ENCODE measurements at regions not wholly inside any gene's neighbourhood (a gene's known extent, or its start where the extent isn't known, plus 50 kb on each side); places are given as distances from the start of the nearest gene placed in this dataset.

DNA sequence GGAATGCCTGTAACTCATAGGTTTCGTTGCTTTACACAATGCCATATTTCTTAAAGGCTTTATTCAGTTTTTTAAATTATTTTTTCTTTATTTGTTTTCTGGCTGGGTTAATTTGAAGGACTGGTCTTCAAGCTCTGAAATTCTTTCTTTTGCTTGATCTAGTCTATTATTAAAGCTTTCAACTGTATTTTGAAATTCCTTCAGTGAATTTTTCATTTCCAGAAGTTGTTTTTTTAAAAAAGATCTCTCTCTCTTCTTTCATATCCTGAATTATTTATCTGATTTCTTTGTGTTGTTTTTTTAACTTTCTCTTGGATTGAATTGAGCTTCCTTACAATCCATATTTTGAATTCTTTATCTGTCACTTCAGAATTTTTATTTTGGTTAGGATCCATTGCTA lies 239.9 kb upstream of the CTAGE1 start:
- H3K9me3 ChIP-seq (ENCODE audit: control insufficient read depth, insufficient read depth, low read length) = peaks cover 3% of the 10 kb centered on the region
- H3K4me1 ChIP-seq (ENCODE audit: insufficient read depth, low read length) = no peaks in the 10 kb centered on the region
- H3K9ac ChIP-seq (ENCODE audit: low read depth, low read length) = no peak overlapping the region
- H3K36me3 ChIP-seq (ENCODE audit: insufficient read depth, low read length) = no peaks in the 10 kb centered on the region

DNA sequence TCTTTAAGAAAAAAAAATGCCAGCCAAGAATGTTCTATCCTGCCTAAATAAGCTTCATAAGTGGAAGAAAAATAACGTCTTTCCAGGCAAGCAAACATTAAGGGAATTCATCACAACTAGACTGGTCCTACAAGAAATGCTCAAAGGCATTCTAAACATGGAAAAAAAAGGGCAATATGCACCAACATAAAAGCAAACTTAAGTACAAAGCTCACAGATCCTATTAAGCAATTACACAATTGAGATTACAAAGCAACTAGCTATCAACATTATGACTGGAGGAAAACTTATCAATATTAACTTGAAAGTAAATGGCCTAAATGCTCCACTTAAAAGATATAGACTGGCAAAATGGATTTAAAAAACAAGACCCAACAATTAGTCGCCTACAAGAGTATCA lies 240.6 kb upstream of the CTAGE1 start:
- H3K4me1 ChIP-seq (ENCODE audit: insufficient read depth, low read length) = no peaks in the 10 kb centered on the region
- H3K9ac ChIP-seq (ENCODE audit: low read depth, low read length) = no peak overlapping the region
- H3K36me3 ChIP-seq (ENCODE audit: insufficient read depth, low read length) = no peaks in the 10 kb centered on the region
- H3K9me3 ChIP-seq (ENCODE audit: control insufficient read depth, insufficient read depth, low read length) = peaks cover 3% of the 10 kb centered on the region; the same call in 1 of the 2 replicates

DNA sequence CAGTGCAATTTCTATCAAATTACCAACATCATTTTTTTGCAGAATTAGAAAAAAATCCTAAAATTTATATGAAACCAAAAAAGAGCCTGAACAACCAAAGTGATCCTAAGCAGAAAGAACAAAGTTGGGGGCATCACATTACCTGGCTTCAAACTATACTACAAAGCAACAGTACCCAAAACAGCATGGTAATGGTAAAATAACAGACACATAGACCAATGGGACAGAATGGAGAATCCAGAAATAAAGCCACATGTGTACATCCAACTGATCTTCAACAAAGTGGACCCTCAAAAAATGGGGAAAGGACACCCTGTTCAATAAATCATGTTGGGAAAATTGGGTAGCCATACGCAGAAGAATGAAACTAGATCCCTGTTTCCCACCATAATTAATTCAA lies 245.7 kb upstream of the CTAGE1 start:
- no peaks in the 10 kb centered on the region for H3K36me3 ChIP-seq (ENCODE audit: insufficient read depth, low read length)
- H3K9me3 ChIP-seq (ENCODE audit: control insufficient read depth, insufficient read depth, low read length) = no peaks in the 10 kb centered on the region
- no peak overlapping the region for H3K9ac ChIP-seq (ENCODE audit: low read depth, low read length)
- no peaks in the 10 kb centered on the region for H3K4me1 ChIP-seq (ENCODE audit: insufficient read depth, low read length)

DNA sequence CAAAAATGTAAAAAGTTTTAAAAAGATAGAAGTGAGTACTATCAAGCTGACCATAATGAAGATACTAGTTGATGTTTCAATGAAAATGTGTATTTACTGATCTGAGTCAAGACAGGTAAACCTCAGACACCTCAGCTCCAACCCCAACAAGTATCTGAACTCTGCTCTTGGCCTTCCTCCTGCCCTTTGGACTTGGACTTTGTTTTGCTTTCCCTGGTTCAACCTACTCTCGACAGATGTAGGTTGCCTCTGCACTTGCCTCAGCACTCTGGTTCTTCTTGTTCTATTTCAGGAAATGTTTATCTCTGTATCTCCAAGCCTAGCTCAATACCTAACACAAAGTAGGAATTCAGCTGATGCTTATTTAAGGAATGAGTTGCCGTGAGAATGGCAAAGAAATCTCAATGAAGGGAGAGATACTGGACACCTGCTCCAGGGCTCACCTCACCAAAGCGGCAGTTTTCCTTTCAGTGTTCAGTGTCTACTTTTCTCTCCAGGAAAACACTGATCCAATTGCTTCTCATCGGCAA lies 248.8 kb upstream of the CTAGE1 start:
- H3K9ac ChIP-seq (ENCODE audit: low read depth, low read length) = no peak overlapping the region
- H3K36me3 ChIP-seq (ENCODE audit: insufficient read depth, low read length) = no peaks in the 10 kb centered on the region
- H3K9me3 ChIP-seq (ENCODE audit: control insufficient read depth, insufficient read depth, low read length) = no peaks in the 10 kb centered on the region
- no peaks in the 10 kb centered on the region for H3K4me1 ChIP-seq (ENCODE audit: insufficient read depth, low read length)

DNA sequence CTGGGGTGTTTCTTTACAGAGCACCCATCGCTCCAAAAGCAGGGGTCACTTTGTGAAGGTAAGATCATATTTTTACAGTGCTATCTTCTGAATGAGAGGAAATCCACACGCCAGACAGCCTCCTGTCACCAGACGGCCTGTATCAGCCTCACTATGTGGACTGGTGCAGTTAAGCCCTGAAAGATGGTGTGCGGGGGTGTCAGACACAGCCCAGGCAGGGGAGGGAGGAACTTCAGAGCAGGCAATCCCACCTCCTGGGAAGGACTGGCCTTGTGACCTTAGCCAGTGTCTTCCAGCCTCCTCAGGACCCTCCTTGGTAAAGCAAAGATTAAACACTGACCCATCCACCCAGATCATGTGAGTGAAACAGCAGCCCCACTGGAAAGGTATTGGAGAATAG lies 249.4 kb upstream of the CTAGE1 start:
- Histone ChIP-seq H3K36me3 (ENCODE audit: insufficient read depth, low read length) (no peaks in the 10 kb centered on the region), H3K9me3 (ENCODE audit: control insufficient read depth, insufficient read depth, low read length) (no peaks in the 10 kb centered on the region), H3K4me1 (ENCODE audit: insufficient read depth, low read length) (no peaks in the 10 kb centered on the region), H3K9ac (ENCODE audit: low read depth, low read length) (no peak overlapping the region)

DNA sequence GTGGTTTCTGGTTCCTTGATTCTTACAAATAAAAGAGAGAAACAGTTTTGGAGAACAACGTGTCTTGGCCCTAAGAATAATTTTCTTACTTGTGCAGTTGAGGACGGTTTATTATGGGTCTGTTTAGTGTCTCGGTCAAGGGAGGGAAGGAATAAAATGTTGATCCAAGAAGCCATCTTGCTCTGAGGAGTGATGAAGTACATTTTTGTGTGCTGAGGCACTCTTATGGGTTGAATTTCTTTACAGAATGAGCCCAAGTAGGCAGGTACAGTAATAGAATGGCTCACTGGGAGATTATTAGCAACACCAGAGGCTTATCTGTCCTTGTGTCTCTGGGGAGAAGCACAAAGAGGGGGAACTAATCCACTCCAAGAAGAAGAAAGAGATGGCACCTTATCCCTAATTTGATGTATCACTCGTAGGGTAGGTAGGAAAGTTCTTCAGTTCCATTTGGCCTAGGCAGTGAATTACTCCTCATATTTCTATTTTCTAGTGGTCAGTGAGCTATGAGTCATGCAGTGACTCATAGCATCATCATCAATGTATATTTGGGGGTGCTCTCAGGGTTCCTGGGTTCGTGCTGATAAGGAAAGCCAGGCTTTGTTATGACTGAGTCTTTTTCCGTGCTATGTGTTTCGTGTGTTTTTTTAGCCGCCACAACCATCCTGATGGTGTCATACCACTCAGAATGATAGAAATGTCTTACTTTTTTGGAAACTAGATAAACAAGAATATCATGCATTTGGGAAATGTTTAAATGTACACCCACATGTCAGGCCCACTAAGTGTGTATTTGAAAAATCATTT lies 250.1 kb upstream of the CTAGE1 start:
- Histone ChIP-seq H3K9me3 (ENCODE audit: control insufficient read depth, insufficient read depth, low read length) (no peaks in the 10 kb centered on the region), H3K4me1 (ENCODE audit: insufficient read depth, low read length) (no peaks in the 10 kb centered on the region), H3K36me3 (ENCODE audit: insufficient read depth, low read length) (no peaks in the 10 kb centered on the region), H3K9ac (ENCODE audit: low read depth, low read length) (no peak overlapping the region)

DNA sequence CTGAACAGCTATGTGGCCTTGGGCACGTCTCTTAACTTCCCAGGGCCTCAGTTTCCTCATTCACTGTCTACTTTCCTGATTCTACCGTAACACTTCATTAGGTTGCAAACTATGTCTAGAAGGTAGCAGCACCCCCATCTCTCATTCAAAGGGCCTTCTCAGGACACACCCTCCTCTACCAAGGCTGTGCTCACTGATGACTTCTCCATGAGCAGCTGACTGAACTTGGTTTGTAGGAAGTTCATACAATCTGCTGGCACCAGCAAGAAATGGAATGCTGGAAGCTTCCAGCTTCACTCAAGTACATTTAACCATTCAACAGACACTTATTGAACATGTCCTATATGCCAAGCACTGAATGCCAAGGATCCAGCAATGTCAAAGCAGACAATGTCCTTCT lies 250.8 kb upstream of the CTAGE1 start:
- H3K4me1 ChIP-seq (ENCODE audit: insufficient read depth, low read length) = no peaks in the 10 kb centered on the region
- H3K9ac ChIP-seq (ENCODE audit: low read depth, low read length) = no peak overlapping the region
- no peaks in the 10 kb centered on the region for H3K9me3 ChIP-seq (ENCODE audit: control insufficient read depth, insufficient read depth, low read length)
- no peaks in the 10 kb centered on the region for H3K36me3 ChIP-seq (ENCODE audit: insufficient read depth, low read length)

DNA sequence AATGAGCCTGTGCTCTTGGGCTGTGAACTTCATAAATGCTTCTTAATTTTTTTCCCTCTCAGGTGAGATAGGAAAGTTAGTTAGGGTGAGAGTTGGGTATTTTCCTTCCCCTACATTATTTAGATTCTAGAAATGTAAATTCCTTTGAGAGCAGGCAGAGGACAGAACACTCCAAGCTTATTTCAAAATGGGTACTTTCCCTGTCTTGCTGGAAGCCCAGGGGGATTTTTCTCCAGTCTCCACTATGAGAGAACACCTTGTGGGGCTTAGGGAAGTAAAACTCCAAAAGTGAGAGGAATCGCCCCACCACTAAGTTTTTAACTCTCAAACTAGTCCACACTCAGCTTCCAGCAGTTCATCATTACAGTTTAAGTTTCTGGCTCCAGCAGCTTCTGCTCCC lies 253.2 kb upstream of the CTAGE1 start:
- H3K9me3 ChIP-seq (ENCODE audit: control insufficient read depth, insufficient read depth, low read length) = no peaks in the 10 kb centered on the region
- no peaks in the 10 kb centered on the region for H3K36me3 ChIP-seq (ENCODE audit: insufficient read depth, low read length)
- H3K9ac ChIP-seq (ENCODE audit: low read depth, low read length) = no peak overlapping the region
- H3K4me1 ChIP-seq (ENCODE audit: insufficient read depth, low read length) = no peaks in the 10 kb centered on the region

DNA sequence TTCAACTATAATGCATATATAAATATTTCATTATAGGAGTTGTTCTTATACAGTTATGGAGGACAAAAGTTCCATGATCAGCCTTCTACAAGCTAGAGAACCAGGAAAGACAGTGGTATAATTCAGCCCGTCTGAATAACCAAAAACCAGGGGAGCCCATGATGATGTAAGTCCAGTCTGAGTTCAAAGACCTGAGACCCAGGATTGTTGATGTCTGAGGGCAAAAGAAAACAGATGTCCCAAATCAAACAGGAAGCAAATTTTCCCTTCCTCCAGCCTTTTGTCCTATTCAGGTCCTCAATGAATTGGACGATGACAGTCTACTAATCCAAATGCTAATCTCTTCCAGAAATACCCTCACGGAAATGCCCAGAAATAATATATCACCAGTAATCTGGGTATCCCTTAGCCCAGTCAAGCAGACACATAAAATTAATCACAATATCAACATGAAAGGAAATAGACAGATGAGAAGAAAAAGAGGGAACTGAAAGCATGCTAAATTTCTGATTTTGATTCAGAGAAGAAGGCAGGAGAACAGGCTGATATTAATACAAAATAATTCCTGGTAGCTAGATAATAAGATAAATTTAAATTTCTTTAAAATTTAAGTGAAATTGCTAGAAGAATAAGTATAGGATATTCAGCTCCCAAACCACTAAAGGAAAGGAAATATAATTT lies 255.6 kb upstream of the CTAGE1 start:
- Histone ChIP-seq H3K4me1 (ENCODE audit: insufficient read depth, low read length) (no peaks in the 10 kb centered on the region), H3K36me3 (ENCODE audit: insufficient read depth, low read length) (no peaks in the 10 kb centered on the region), H3K9ac (ENCODE audit: low read depth, low read length) (no peak overlapping the region), H3K9me3 (ENCODE audit: control insufficient read depth, insufficient read depth, low read length) (no peaks in the 10 kb centered on the region)

DNA sequence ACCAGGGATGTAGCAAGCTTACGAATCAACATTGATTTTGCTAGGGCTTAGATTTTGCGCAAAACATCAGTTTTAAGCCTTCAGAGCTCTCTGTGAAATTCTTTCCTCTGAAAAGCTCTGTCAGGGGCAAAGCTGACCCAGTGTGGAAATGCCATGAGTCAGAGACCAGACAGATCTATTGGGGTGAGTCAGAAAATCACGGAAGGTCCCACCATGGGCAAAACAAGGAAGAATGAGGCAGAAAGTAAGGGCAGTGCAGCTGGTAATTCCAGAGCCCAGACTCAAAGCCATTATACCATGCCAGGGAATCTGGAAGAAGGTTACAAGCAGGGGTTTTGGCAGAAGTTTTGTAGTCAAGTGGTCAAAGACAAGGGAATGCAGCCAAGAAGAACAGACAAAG lies 256.6 kb upstream of the CTAGE1 start:
- no peaks in the 10 kb centered on the region for H3K9me3 ChIP-seq (ENCODE audit: control insufficient read depth, insufficient read depth, low read length)
- H3K36me3 ChIP-seq (ENCODE audit: insufficient read depth, low read length) = no peaks in the 10 kb centered on the region
- no peaks in the 10 kb centered on the region for H3K4me1 ChIP-seq (ENCODE audit: insufficient read depth, low read length)
- H3K9ac ChIP-seq (ENCODE audit: low read depth, low read length) = no peak overlapping the region

DNA sequence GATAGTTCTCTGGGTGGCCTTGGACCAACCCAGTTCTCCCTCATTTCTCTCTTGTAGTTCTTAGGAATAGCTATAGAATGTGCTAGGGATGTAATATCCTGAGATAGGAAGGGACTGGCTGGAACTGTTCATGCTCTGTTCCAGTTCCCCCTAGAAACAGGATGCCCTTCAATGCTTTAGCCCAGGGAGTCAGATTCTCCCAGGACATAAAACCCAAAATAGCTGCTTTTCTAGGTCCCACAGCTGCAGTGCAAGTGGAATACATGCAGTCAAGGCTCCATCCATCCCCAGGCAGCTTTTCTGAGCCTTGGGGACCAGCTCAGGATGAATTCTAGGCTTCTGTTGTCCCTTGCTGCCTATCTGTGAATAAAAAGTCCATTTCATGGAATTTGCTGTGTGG lies 257.3 kb upstream of the CTAGE1 start:
- no peaks in the 10 kb centered on the region for H3K9me3 ChIP-seq (ENCODE audit: control insufficient read depth, insufficient read depth, low read length)
- no peaks in the 10 kb centered on the region for H3K4me1 ChIP-seq (ENCODE audit: insufficient read depth, low read length)
- no peak overlapping the region for H3K9ac ChIP-seq (ENCODE audit: low read depth, low read length)
- no peaks in the 10 kb centered on the region for H3K36me3 ChIP-seq (ENCODE audit: insufficient read depth, low read length)

DNA sequence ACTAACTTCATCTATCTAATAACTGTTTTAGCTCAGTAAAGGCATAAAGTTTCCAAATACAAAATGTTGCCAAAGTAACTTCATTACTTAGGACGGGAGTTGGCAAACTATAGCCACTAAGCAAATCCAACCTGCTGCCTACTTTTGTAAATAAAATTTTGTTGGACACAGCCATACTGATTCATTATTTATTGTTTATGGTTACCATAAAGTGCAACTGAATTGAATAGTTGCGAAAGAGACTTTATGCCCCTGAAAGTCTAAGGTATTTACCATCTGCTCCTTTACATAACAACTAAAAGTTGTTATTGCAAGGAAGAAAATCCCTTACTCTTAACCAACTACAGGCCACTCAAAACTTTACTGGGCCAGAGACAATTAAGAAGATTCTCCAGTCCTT lies 256.7 kb upstream of the RBBP8 start:
- Histone ChIP-seq H3K9me3 (ENCODE audit: control insufficient read depth, insufficient read depth, low read length) (no peaks in the 10 kb centered on the region), H3K4me1 (ENCODE audit: insufficient read depth, low read length) (no peaks in the 10 kb centered on the region), H3K36me3 (ENCODE audit: insufficient read depth, low read length) (no peaks in the 10 kb centered on the region), H3K9ac (ENCODE audit: low read depth, low read length) (no peak overlapping the region)

DNA sequence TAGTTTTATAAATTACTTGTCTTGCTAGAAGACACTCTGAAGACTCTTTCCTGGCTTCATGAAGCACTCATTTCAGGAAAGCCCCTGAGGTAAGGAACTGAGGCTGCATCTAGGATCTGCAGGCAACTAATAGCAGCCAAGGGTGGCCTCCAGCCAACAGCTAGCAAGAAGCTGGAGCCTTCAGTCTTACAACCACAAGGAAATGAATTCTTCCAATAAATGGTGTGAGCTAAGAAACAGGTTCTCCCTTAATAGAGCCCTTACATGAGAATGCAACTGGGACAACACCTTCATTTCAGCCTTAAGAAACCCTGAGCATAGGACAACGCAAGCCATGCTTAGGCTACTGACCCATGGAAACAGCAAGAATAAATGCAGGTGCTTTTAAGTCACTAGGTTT lies 254.6 kb upstream of the RBBP8 start:
- Histone ChIP-seq H3K9me3 (ENCODE audit: control insufficient read depth, insufficient read depth, low read length) (no peaks in the 10 kb centered on the region), H3K9ac (ENCODE audit: low read depth, low read length) (no peak overlapping the region), H3K36me3 (ENCODE audit: insufficient read depth, low read length) (no peaks in the 10 kb centered on the region), H3K4me1 (ENCODE audit: insufficient read depth, low read length) (no peaks in the 10 kb centered on the region)

DNA sequence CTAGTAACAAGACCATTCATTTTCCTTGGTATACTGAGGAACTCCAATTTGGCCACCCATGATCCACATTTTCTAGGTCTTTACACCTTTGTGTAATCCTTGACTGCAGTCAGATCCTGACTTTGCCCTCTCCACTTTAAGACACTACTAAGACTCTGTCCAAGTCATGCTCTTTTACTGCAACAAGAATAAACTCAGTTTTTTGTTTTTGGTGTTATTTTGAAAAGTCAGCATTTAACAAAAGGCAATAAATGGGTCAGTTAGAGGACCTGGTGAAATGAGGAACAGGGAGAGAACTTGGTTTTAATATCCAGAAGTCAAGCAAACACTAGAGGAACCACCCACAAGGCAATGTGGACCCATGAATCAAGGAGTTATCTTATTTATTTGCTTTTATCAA lies 252.2 kb upstream of the RBBP8 start:
- Histone ChIP-seq H3K9me3 (ENCODE audit: control insufficient read depth, insufficient read depth, low read length) (no peaks in the 10 kb centered on the region), H3K36me3 (ENCODE audit: insufficient read depth, low read length) (no peaks in the 10 kb centered on the region; the same call in 1 of the 2 replicates), H3K9ac (ENCODE audit: low read depth, low read length) (no peak overlapping the region), H3K4me1 (ENCODE audit: insufficient read depth, low read length) (no peaks in the 10 kb centered on the region)

DNA sequence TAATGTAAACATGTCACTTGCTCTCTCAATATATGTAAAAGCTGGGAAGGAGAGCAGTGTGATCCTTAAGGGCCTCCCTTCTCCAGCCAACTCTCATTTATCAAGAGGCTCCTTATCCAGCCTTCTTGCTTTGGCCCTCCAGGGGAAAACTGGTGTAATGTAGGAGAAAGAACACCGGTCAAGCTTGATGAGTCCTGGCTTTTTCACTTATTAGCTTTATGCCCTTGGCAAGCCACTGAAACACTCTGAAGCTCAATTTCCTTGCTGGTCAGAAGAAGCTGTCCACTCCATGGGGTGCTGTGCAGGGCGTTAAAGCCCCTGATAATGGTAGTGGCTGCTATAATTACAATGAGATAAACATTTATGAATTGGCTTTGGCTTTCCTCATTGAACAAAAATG lies 251.2 kb upstream of the RBBP8 start:
- Histone ChIP-seq H3K9ac (ENCODE audit: low read depth, low read length) (no peak overlapping the region), H3K36me3 (ENCODE audit: insufficient read depth, low read length) (no peaks in the 10 kb centered on the region; the same call in 1 of the 2 replicates), H3K9me3 (ENCODE audit: control insufficient read depth, insufficient read depth, low read length) (no peaks in the 10 kb centered on the region), H3K4me1 (ENCODE audit: insufficient read depth, low read length) (no peaks in the 10 kb centered on the region)
